Hepatocyte (in vitro differentiated cells): ENCODE measurements at regions not wholly inside any gene's neighbourhood (a gene's known extent, or its start where the extent isn't known, plus 50 kb on each side); places are given as distances from the start of the nearest gene placed in this dataset.

Experiments used
- DNase-seq: peaks from one replicate; pipeline ENCODE4 v3.0.0-alpha.2; 2016; ENCODE audit warnings: low spot score
- H2AFZ ChIP-seq: fragments of 200-600 bp; sonication (generic); 2 replicates; pipeline ENCODE4 v1.6.0; 2016; ENCODE audit warnings: antibody characterized with exemption, mild to moderate bottlenecking
- H3K27ac ChIP-seq: fragments of 200-600 bp; sonication (generic); 2 replicates; pipeline ENCODE4 v1.5.1; 2016; ENCODE audit warnings: mild to moderate bottlenecking
- H3K27me3 ChIP-seq: fragments of 200-600 bp; sonication (generic); 2 replicates; pipeline ENCODE4 v1.6.1; 2016
- H3K36me3 ChIP-seq: fragments of 200-600 bp; sonication (generic); replicated peaks from 2 replicates; pipeline ENCODE4 v1.5.1; 2016; ENCODE audit warnings: low read depth; ENCODE audit not compliant: insufficient read depth
- H3K4me1 ChIP-seq: fragments of 200-600 bp; sonication (generic); 2 replicates; pipeline ENCODE4 v1.5.1; 2016; ENCODE audit warnings: mild to moderate bottlenecking, moderate library complexity; ENCODE audit not compliant: insufficient read depth
- H3K4me2 ChIP-seq: fragments of 200-600 bp; sonication (generic); 2 replicates; pipeline ENCODE4 v1.6.0; 2016
- H3K4me3 ChIP-seq: fragments of 200-600 bp; sonication (generic); 2 replicates; pipeline ENCODE4 v1.5.1; 2016; ENCODE audit warnings: mild to moderate bottlenecking
- H3K79me2 ChIP-seq: fragments of 200-600 bp; sonication (generic); 2 replicates; pipeline ENCODE4 v1.6.0; 2017; ENCODE audit warnings: mild to moderate bottlenecking
- H3K9me2 ChIP-seq: fragments of 200-600 bp; sonication (generic); replicated peaks from 2 replicates; pipeline ENCODE4 v1.6.0; 2017; ENCODE audit warnings: mild to moderate bottlenecking; ENCODE audit not compliant: insufficient read depth
- H3K9me3 ChIP-seq: fragments of 200-600 bp; sonication (generic); 2 replicates; pipeline ENCODE4 v1.5.1; 2016; ENCODE audit warnings: low read depth, mild to moderate bottlenecking
- H4K20me1 ChIP-seq: fragments of 200-600 bp; sonication (generic); 2 replicates; pipeline ENCODE4 v1.6.0; 2016; ENCODE audit warnings: mild to moderate bottlenecking; ENCODE audit not compliant: insufficient read depth, poor library complexity, severe bottlenecking
- CTCF ChIP-seq: fragments of 200-600 bp; sonication (generic); IDR thresholded peaks from 2 replicates; pipeline ENCODE4 v1.5.1; 2016; ENCODE audit warnings: antibody characterized with exemption, mild to moderate bottlenecking; ENCODE audit not compliant: poor library complexity
- EZH2 ChIP-seq: fragments of 200-600 bp; sonication (generic); IDR thresholded peaks from 2 replicates; pipeline ENCODE4 v1.6.1; 2016; ENCODE audit warnings: antibody characterized with exemption, mild to moderate bottlenecking, borderline replicate concordance
- EZH2phosphoT487 ChIP-seq: fragments of 200-600 bp; sonication (generic); IDR thresholded peaks from one replicate; pipeline ENCODE4 v1.6.1; 2018; ENCODE audit warnings: antibody characterized with exemption, mild to moderate bottlenecking, low read depth, moderate library complexity; ENCODE audit not compliant: unreplicated experiment, severe bottlenecking
- WGBS: methylation state at CpG from one replicate; pipeline ENCODE4 v1.1.6; 2016; ENCODE audit warnings: low lambda C conversion rate; ENCODE audit errors: missing lambda C conversion rate; 5-methylcytosine and 5-hydroxymethylcytosine counted together

DNA sequence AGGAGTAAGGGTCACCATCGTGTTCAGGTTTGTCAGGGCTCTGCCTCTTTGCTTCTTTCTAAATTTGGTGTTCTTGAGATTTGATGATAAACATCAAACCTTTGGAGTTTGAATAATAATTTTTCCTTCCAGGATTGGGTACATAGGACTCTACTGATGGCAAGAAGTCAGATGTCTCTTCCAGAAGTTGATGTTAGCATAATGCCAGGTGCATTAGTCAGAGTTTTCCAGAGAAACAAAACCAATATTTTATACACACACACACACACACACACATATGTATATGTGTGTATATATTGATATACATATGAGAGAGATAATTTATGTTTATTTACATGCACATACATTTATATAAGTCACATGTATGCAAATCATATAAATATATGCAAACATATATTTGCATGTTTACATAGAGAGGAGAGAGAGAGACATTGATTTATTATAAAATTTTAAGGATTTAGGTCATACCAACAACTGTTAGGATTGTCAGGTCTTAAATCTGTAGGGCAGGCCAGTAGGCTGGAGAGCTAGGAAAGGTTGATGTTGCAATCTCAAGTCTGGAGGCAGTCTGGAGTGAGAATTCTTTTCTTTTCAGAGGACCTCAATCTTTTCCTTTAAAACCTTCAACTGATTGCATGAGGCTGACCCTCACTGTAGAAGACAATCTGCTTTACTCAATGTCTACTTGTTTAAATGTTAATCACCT is 199.2 kb downstream of the HLX start:
- no peak overlapping the region for H3K4me2 ChIP-seq
- no peak overlapping the region for H3K4me3 ChIP-seq
- peaks cover 3% of the 10 kb centered on the region for H3K4me1 ChIP-seq
- no peaks in the 10 kb centered on the region for H3K36me3 ChIP-seq
- no peaks in the 10 kb centered on the region for H3K79me2 ChIP-seq
- no peaks in the 10 kb centered on the region for H3K27me3 ChIP-seq
- H4K20me1 ChIP-seq: no peaks in the 10 kb centered on the region
- no peak for DNase-seq
- 90% methylated on average over 1 of the region's 1 CpG for WGBS
- no peak for TF ChIP-seq CTCF
- no peak for TF ChIP-seq EZH2
- TF ChIP-seq EZH2phosphoT487: no peak
- H3K27ac ChIP-seq: no peak overlapping the region
- no peaks in the 10 kb centered on the region for H3K9me3 ChIP-seq
- H2AFZ ChIP-seq: no peak overlapping the region
- no peaks in the 10 kb centered on the region for H3K9me2 ChIP-seq

DNA sequence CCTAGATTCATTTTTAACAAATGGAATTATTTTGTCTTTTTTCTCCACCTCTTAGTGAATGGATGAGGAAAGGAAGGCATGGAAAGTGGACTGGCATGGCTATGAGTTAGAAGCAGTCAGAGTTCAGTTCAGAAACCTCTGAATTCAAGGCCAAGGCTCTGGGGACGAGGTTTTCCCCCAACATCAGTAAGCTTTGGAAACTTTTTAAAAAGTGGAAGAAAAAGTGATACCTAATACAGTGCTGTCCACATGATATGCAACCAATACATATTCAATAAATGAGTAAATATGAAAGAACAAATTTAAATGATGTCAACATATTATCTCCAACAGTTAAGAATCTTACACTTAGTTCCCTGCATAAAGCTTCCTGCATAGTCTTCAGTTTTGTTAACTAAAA is 204.7 kb downstream of the HLX start:
- 100% methylated on average over 1 of the region's 1 CpG for WGBS
- no peaks in the 10 kb centered on the region for H3K9me3 ChIP-seq
- no peaks in the 10 kb centered on the region for H4K20me1 ChIP-seq
- no peaks in the 10 kb centered on the region for H3K27me3 ChIP-seq
- no peak overlapping the region for H3K4me3 ChIP-seq
- no peak overlapping the region for H2AFZ ChIP-seq
- H3K79me2 ChIP-seq: no peaks in the 10 kb centered on the region
- TF ChIP-seq EZH2 (no peak), CTCF (no peak), EZH2phosphoT487 (no peak)
- no peak overlapping the region for H3K27ac ChIP-seq
- no peak overlapping the region for H3K4me2 ChIP-seq
- DNase-seq: no peak
- no peaks in the 10 kb centered on the region for H3K4me1 ChIP-seq
- no peaks in the 10 kb centered on the region for H3K36me3 ChIP-seq
- no peaks in the 10 kb centered on the region for H3K9me2 ChIP-seq

GRCh38 chr1:221084681-221085080 is 205.4 kb downstream of the HLX start:
- Histone ChIP-seq H3K4me2 (no peak overlapping the region), H4K20me1 (no peaks in the 10 kb centered on the region)

More at GRCh38 chr1:221084681-221085080, 205.4 kb downstream of the HLX start:
- no peak overlapping the region for H2AFZ ChIP-seq
- no peaks in the 10 kb centered on the region for H3K9me3 ChIP-seq
- no peaks in the 10 kb centered on the region for H3K79me2 ChIP-seq
- DNase-seq: no peak
- 75% methylated on average over 4 of the region's 4 CpGs for WGBS
- H3K36me3 ChIP-seq: no peaks in the 10 kb centered on the region
- no peaks in the 10 kb centered on the region for H3K4me1 ChIP-seq
- no peak overlapping the region for H3K27ac ChIP-seq
- H3K4me3 ChIP-seq: no peak overlapping the region
- TF ChIP-seq EZH2: no peak
- TF ChIP-seq CTCF: no peak
- no peak for TF ChIP-seq EZH2phosphoT487
- no peaks in the 10 kb centered on the region for H3K27me3 ChIP-seq
- no peaks in the 10 kb centered on the region for H3K9me2 ChIP-seq
